Tibial nerve (tissue), 3 donors: ENCODE measurements at regions not wholly inside any gene's neighbourhood (a gene's known extent, or its start where the extent isn't known, plus 50 kb on each side); places are given as distances from the start of the nearest gene placed in this dataset.

Experiments used
- CTCF ChIP-seq, 5 experiments: fragments of 200-600 bp in 3 of 5; fragments of 450-650 bp in 2 of 5; sonication (generic) in 3 of 5; IDR thresholded peaks; one replicate each; pipeline ENCODE4 v1.5.1; 2016 to 2019; ENCODE audit warnings: antibody characterized with exemption in 5 of 5, mild to moderate bottlenecking in 3 of 5, moderate library complexity in 2 of 5
- POLR2A ChIP-seq, 2 donors: fragments of 450-650 bp; IDR thresholded peaks; one replicate each; pipeline ENCODE4 v1.6.1; 2017; ENCODE audit warnings: antibody characterized with exemption in 2 of 2, mild to moderate bottlenecking in 2 of 2, moderate library complexity in 2 of 2

- no peak for TF ChIP-seq POLR2A (IDR thresholded peaks at IDR 0.05)
- no peak for TF ChIP-seq CTCF (IDR thresholded peaks at IDR 0.05)
Observed at GRCh38 chr1:221810406-221810805, 68.5 kb upstream of the DUSP10 start.
